Chondrocyte (in vitro differentiated cells): ENCODE measurements at regions not wholly inside any gene's neighbourhood (a gene's known extent, or its start where the extent isn't known, plus 50 kb on each side); places are given as distances from the start of the nearest gene placed in this dataset.

Experiments
- DNase-seq: peaks from one replicate; pipeline ENCODE4 v3.0.0; 2021; ENCODE audit warnings: mixed read lengths, low spot score
- H3K27ac Mint-ChIP-seq: one replicate; pipeline ENCODE4 v1.8.0; 2021; ENCODE audit warnings: mild to moderate bottlenecking, moderate library complexity, mixed read lengths; ENCODE audit not compliant: unreplicated experiment
- H3K27me3 Mint-ChIP-seq: 2 replicates; pipeline ENCODE4 v1.8.0; 2021; ENCODE audit warnings: low read depth, mixed read lengths
- H3K36me3 Mint-ChIP-seq: 2 replicates; pipeline ENCODE4 v1.8.0; 2021; ENCODE audit warnings: low read depth, mixed read lengths
- H3K4me1 Mint-ChIP-seq: 2 replicates; pipeline ENCODE4 v1.8.0; 2021; ENCODE audit warnings: low read depth, mild to moderate bottlenecking, mixed read lengths
- H3K4me3 Mint-ChIP-seq: one replicate; pipeline ENCODE4 v1.8.0; 2021; ENCODE audit warnings: mild to moderate bottlenecking, moderate library complexity, mixed read lengths; ENCODE audit not compliant: unreplicated experiment
- H3K9me3 Mint-ChIP-seq: 2 replicates; pipeline ENCODE4 v1.8.0; 2021; ENCODE audit warnings: low read depth, mixed read lengths
- CTCF ChIP-seq: fragments of 200-600 bp; sonication (generic); IDR thresholded peaks from 2 replicates; pipeline ENCODE4 v1.5.0; 2021; ENCODE audit warnings: antibody characterized with exemption, mild to moderate bottlenecking, moderate library complexity

GRCh38 chr13:47142105-47142504 is 245.3 kb upstream of the HTR2A start:
- peaks cover 8% of the 10 kb centered on the region for H3K4me1 Mint-ChIP-seq
- H3K27ac Mint-ChIP-seq: no peak overlapping the region
- no peak overlapping the region for H3K4me3 Mint-ChIP-seq
- no peaks in the 10 kb centered on the region for H3K9me3 Mint-ChIP-seq
- H3K27me3 Mint-ChIP-seq: peaks cover 9% of the 10 kb centered on the region
- no peak for TF ChIP-seq CTCF
- no peaks in the 10 kb centered on the region for H3K36me3 Mint-ChIP-seq
- DNase-seq: no peak

- Mint-ChIP-seq H3K36me3 (no peaks in the 10 kb centered on the region), H3K4me3 (no peak overlapping the region), H3K9me3 (no peaks in the 10 kb centered on the region), H3K27me3 (peaks cover 9% of the 10 kb centered on the region), H3K4me1 (peaks cover 8% of the 10 kb centered on the region), H3K27ac (no peak overlapping the region)
- no peak for TF ChIP-seq CTCF
- DNase-seq: no peak
Measured at GRCh38 chr13:47139519-47139918, 242.7 kb upstream of the HTR2A start.

GRCh38 chr13:47136504-47136941 is 239.7 kb upstream of the HTR2A start:
- H3K27me3 Mint-ChIP-seq: peaks cover 9% of the 10 kb centered on the region
- TF ChIP-seq CTCF: no peak
- H3K36me3 Mint-ChIP-seq: no peaks in the 10 kb centered on the region
- no peaks in the 10 kb centered on the region for H3K9me3 Mint-ChIP-seq
- H3K4me1 Mint-ChIP-seq: peaks cover 16% of the 10 kb centered on the region
- no peak overlapping the region for H3K4me3 Mint-ChIP-seq
- H3K27ac Mint-ChIP-seq: no peak overlapping the region
- DNase-seq: no peak

- Mint-ChIP-seq H3K27me3 (peaks cover 9% of the 10 kb centered on the region), H3K4me3 (no peak overlapping the region), H3K9me3 (no peaks in the 10 kb centered on the region), H3K4me1 (peaks cover 16% of the 10 kb centered on the region), H3K27ac (no peak overlapping the region), H3K36me3 (no peaks in the 10 kb centered on the region)
- no peak for TF ChIP-seq CTCF
- no peak for DNase-seq
Measured at GRCh38 chr13:47135800-47136503, 239.1 kb upstream of the HTR2A start.

- Mint-ChIP-seq H3K9me3 (no peaks in the 10 kb centered on the region), H3K4me3 (no peak overlapping the region), H3K4me1 (peaks cover 16% of the 10 kb centered on the region), H3K27ac (no peak overlapping the region), H3K27me3 (peaks cover 4% of the 10 kb centered on the region), H3K36me3 (no peaks in the 10 kb centered on the region)
- no peak for DNase-seq
- TF ChIP-seq CTCF: no peak
Measured at GRCh38 chr13:47134939-47135489, 238.2 kb upstream of the HTR2A start.
